Transverse colon (tissue), 4 donors: ENCODE measurements at regions not wholly inside any gene's neighbourhood (a gene's known extent, or its start where the extent isn't known, plus 50 kb on each side); places are given as distances from the start of the nearest gene placed in this dataset.

Experiments used
- POLR2A ChIP-seq: fragments of 450-650 bp; IDR thresholded peaks from one replicate; pipeline ENCODE4 v1.6.1; 2016; ENCODE audit warnings: antibody characterized with exemption, mild to moderate bottlenecking, moderate library complexity
- POLR2AphosphoS5 ChIP-seq, 3 donors: sonication (generic); formaldehyde crosslinking; IDR thresholded peaks; one replicate each; pipeline ENCODE4 v1.6.1; 2016; ENCODE audit warnings: antibody characterized with exemption in 3 of 3
- TF ChIP-seq, protein P1 (sequence below), 5 experiments: fragments of 200-600 bp in 3 of 5; fragments of 450-650 bp in 2 of 5; sonication (generic) in 3 of 5; IDR thresholded peaks; 1 replicate in 2 of 5; 2 replicates in 3 of 5; pipeline ENCODE4 v1.5.1; 2016 to 2017; ENCODE audit warnings: antibody characterized with exemption in 5 of 5, inconsistent platforms in 3 of 5, mild to moderate bottlenecking in 2 of 5, moderate library complexity in 1 of 5

DNA sequence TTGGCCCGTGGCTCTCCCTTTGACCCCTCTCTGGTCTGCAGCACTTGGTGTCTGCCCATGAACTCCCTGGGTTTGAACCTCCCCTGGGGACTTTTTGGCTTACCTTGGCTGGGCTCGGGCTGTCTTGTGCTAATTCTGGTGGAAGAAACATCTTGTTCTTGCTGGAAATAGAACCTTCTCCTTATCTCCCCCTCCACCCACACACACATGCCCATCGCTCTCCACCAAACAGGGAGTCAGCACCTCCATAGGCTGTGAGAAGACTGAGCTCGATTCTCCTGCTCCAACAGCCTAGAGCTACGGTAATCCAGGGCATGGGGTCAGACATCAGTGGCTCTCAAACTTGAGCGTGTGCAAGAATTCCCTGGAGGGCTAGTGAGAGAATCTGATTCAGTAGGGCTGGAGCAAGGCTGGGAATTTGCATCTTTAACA lies 114.4 kb upstream of the SLC22A23 start:
- TF ChIP-seq, protein P1, sequence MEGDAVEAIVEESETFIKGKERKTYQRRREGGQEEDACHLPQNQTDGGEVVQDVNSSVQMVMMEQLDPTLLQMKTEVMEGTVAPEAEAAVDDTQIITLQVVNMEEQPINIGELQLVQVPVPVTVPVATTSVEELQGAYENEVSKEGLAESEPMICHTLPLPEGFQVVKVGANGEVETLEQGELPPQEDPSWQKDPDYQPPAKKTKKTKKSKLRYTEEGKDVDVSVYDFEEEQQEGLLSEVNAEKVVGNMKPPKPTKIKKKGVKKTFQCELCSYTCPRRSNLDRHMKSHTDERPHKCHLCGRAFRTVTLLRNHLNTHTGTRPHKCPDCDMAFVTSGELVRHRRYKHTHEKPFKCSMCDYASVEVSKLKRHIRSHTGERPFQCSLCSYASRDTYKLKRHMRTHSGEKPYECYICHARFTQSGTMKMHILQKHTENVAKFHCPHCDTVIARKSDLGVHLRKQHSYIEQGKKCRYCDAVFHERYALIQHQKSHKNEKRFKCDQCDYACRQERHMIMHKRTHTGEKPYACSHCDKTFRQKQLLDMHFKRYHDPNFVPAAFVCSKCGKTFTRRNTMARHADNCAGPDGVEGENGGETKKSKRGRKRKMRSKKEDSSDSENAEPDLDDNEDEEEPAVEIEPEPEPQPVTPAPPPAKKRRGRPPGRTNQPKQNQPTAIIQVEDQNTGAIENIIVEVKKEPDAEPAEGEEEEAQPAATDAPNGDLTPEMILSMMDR (IDR thresholded peaks at IDR 0.05): no peak
- TF ChIP-seq POLR2A (no peak), POLR2AphosphoS5 (IDR thresholded peaks at IDR 0.05) (no peak)
